CD4-positive, alpha-beta T cell treated with Interleukin-12 subunit alpha and Interleukin-12 subunit beta, for 1 hour (primary cell): ENCODE measurements at regions not wholly inside any gene's neighbourhood (a gene's known extent, or its start where the extent isn't known, plus 50 kb on each side); places are given as distances from the start of the nearest gene placed in this dataset.
"Not testable (repeated sequence)": the region's sequence is repeated elsewhere in the genome, so short reads cannot be mapped to it uniquely, and the experiment has no call there.

Source experiments
- DNase-seq: peaks from one replicate; pipeline ENCODE4 v3.0.0-alpha.2; 2020

DNA sequence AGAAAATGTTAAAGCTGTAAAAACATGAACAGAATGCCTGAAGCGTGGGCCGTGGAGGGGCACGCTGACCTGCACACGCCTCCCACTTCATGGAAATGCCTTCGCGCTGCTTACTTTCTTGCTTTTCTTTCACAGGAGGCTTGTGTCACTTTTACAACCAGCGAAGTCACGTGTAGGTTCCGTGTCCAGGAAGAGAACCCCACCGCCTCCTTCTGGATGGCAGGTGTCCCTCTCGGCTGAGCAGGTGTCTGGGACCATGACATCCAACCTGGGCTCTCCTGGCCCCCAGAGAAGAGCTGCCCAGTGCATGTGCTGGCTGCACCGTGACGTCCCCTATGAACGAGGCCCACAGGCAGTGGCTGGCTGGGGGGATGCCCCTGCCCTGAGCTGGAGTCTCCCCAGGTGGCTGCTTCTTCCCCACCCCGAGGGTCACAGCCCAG lies 345.0 kb upstream of the SFSWAP start:
- no peak for DNase-seq

GRCh38 chr12:131366261-131366871 lies 344.5 kb upstream of the SFSWAP start:
- DNase-seq, result no peak

DNA sequence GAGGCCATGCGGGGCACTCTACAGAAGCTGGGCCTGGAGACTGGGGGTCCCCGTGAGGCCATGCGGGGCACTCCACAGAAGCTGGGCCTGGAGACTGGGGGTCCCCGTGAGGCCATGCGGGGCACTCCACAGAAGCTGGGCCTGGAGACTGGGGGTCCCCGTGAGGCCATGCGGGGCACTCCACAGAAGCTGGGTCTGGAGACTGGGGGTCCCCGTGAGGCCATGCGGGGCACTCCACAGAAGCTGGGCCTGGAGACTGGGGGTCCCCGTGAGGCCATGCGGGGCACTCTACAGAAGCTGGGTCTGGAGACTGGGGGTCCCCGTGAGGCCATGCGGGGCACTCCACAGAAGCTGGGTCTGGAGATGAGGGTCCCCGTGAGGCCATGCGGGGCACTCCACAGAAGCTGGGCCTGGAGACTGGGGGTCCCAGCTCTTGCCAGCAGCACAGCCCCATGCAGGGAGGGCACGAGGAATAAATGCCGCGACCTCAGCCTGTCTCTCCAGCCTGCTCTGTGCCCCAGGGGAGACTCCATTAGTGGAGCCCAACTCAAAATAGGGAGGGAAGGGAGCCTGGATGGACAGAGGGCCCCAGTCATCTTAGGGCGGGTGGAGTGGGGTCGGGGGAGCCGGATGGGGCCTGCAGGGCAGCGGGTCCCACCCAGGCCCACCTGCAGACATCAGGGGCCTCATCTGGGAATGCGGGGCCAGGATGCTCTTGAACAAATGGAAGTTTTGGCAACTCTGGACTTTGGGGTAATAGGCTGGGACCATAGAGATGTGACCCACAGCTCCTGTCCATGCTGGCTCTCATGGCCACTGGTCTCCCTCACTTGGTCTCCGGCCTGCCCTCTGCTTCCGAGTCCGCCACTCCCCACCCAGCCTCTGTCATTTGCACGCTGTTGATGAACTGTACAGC lies 343.6 kb upstream of the SFSWAP start:
- DNase-seq, result not testable (repeated sequence)

DNA sequence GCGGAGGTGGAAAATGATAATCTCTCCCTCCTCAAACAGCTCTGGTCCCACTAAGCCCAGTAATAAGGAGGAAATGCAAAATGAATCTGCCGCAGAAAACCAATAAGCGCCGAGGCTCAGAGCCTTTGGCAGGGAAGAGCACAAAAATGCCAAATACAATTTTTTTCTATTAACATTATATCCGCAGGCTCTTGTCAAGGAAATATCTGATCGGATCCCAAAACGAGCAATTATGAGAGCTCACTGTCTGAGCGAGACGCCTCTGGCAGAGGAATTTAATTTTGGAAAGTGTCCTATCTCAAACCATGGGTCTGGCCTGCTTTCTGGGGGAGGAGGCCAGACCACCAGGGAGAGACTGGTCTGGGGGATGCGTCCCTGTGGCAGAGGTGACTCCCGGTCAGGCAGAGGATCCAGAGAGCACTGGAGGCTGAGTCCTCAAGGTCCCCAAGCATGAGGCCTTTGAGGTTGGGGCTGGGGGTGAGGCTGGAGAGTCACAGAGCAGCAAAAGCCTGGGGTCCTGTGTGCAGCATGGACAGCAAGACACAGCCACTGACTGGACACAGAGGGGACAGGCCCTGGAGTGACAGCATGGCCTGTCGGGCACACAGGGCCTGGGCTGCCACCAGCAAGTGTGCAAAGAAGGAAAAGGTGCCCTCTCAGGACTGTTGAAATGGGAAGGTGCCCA lies 342.8 kb upstream of the SFSWAP start:
- no peak for DNase-seq

DNA sequence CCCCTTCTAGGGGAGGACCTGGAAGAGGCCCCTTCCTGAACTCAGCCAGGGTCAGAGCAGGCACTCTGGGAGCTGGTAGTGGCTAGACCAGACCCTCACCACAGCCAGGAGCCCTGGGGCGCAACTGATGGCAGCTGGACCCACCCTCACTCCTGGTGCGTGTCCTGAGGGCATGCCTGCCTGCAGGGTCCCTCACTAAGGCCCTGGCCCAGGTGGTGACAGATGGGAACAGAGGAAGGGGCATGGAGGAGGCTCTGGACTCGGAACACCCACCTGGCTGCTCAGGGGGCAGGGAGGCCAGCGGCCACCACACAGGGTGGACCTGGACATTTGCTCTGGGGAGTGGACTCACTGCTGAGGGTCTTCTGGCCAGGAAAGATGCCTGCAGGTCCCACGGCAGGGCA lies 342.2 kb upstream of the SFSWAP start:
- no peak for DNase-seq

GRCh38 chr12:131369094-131369845 lies 341.6 kb upstream of the SFSWAP start:
- DNase-seq, result no peak

GRCh38 chr12:131370321-131370720 lies 340.6 kb upstream of the SFSWAP start:
- no peak for DNase-seq

- no peak for DNase-seq
These were observed 340.0 kb upstream of the SFSWAP start for GRCh38 chr12:131370791-131371347.

DNA sequence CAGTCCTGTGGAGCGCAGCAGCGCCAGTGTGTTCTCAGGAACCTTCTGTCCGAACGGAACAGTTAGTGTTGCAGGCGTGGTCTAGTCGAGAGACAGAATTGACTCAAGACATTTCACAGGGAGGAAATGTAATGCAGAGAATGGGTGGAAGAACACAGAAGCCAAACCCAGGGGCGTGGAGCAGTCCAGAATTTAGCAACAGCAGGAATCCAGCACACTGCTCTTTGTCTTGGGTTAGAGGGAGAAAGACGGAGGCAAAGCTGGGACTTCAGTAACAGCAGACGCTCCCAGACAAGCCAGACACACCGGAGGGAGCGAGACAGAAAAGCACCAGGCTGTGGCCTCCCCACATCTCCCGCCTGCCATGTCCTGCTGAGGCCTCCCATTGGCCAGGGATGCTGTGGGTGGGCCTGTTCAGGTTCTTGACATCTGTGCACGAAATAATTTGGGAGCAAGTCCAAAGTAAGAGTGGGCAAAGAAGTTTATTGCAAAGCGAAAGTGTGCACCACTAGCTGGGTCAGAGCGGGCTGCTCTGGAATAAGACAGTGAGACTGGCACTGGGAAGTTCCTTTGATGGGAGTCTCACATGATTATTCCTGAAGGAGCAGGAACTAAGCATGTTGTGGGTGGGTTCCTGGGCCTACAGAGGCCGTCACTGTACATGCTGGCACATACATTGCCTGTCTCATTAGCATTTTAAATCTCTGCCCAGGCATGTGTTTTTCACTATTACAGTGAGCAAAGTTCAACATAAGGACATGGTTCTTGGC lies 339.3 kb upstream of the SFSWAP start:
- no peak for DNase-seq

GRCh38 chr12:131372171-131372475 lies 338.8 kb upstream of the SFSWAP start:
- no peak for DNase-seq

GRCh38 chr12:131372706-131373195 lies 338.1 kb upstream of the SFSWAP start:
- DNase-seq, result no peak

- DNase-seq, result no peak
These were observed 335.5 kb upstream of the SFSWAP start for GRCh38 chr12:131375261-131375971.

GRCh38 chr12:131375972-131376345 lies 334.9 kb upstream of the SFSWAP start:
- DNase-seq, result no peak

DNA sequence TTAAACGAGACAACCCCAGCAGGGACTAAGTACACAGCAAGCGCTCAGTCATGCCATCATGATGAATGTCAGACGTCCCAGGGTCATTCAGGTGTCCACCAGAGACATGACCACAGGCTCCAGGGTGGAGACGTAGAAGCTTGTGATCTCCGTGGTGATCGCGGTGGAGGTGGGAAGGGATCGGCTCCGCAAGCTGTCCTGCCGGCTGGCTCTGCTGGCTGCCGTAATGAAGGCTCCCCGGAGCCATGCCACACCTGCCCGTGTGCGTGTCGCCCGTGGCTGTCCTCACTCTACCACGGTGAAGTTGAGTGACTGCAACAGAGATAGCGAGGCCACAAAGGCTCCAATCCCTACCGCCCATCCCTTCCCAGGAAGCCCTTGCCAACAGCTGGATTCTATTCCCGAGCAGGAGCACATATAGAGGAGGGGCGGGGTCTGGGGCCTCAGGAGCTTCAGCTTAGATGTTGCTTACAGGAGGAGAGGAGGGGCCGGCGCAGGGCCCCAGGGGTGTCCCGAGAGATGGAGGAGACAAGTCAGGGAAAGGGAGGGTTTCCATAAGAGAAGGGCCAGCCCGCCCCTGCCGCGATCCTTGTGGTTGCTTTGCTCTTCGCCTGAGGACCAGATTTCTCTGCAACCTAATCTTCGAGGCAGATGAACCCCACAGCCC lies 332.6 kb upstream of the SFSWAP start:
- no peak for DNase-seq

DNA sequence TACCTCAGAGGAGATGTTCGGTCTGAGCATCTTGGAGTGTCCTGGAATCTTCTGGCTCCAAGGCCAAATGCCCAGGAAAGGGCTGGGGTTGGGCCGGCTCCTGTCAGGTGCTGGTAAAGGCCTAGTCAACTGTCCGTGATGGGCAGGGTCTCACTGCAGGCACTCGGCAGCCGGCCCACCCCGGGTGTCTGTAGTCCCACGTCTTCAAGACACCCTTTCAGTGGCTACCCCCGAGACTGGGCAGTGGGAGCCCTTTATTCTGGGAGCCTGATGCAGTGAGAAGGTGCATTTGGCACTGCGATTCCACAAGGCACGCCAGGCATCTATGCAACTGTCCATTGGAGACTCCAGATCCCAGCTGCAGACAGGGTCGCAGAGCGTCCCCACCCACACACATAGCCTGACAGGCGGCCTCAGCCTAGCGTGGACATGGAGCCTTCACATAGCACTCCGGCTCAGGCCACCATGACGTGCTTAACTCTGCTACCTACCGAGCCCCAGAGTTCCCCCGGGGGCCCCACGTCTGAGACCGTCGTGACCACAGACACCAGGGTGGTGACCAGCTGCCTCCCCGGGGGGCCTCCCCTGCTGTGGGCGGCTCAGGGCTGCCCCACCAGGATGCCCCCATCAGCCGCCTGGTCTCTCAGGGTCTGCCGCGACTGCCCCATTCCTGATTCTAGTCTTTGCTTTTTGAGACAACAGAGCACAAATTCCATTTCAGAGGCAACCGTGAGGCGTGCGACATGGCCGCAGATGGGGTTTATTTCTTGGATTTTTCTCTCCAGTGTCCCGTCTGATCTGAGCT lies 331.8 kb upstream of the SFSWAP start:
- DNase-seq, result no peak

DNA sequence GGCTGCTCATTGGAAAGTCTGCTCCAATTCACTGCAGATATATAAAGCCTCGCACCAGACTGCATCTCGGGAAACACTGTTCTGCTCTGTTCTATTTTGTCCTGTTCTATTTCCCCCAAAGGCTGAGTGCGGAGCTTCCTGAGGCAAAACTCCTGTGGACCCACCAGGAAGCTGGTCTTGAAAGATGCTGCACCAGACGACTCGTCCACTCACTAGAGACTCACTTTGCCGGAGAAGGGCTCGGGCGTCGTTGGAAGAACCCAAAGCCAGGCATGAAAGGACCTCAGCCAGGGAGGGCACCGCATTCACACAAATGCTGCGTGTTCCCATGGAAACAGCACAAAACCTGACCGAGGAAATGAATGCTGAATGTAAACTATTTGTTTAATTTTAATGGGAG lies 331.2 kb upstream of the SFSWAP start:
- no peak for DNase-seq

- no peak for DNase-seq
These were observed 330.5 kb upstream of the SFSWAP start for GRCh38 chr12:131380220-131380964.

DNA sequence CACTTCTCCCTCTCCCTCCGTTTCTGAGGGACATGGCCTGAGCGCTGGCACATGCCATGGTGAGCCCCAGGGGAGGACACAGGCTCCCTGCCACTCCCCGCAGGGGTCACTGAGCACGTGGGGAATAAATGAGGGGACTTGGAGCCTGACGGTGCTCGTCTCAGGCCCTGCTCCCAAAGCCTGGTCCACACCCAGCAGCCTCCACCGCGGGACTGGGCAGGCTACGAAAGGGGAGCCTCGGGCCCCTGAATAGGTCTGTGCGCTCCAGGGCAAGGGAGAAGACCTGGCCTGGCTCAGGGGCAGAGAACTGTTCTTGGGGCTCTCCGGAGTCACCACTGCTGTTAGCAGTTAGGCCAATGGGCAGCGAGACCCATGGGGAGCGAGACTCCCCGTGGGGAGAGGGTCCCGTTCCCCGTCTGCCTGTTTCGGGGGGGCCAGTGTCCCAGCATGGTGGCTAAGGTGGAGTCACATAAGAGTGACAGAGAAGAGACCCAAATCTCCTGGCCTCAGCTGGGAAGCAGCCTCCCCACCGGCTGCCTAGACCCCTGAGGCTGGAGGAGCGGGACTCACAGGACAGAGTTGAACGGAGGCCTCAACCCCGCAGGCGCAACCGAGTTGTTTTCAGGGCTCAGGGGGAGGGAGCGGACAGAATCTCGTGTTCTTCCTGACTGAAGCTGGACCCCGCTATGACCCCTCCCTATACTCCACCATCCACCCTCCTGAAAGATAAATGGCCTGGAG lies 329.8 kb upstream of the SFSWAP start:
- DNase-seq, result no peak
